PC-9 (cell line): ENCODE measurements at regions not wholly inside any gene's neighbourhood (a gene's known extent, or its start where the extent isn't known, plus 50 kb on each side); places are given as distances from the start of the nearest gene placed in this dataset.

Experiments used
- BruUV-seq: library from RNA; stranded (reverse); fragments of 400-500 nt; replicated peaks from 2 replicates; lab custom pipeline; 2021; lab: Mats Ljungman, UMichigan
- CTCF ChIA-PET: fragments of 300-600 bp; sonication (Branson Sonifier 250); formaldehyde crosslinking; loops from one replicate; lab custom pipeline; 2022; ENCODE audit warnings: antibody characterized with exemption; lab: Charles Lee
- POLR2A ChIA-PET: fragments of 300-600 bp; sonication (Branson Sonifier 250); formaldehyde crosslinking; loops from one replicate; lab custom pipeline; 2022; ENCODE audit warnings: antibody characterized with exemption; ENCODE audit not compliant: unreplicated experiment; lab: Charles Lee
- DNase-seq, 2 experiments: peaks; one replicate each; pipeline versions ENCODE4 v3.0.0 to v3.0.0-alpha.2; 2015 to 2022; ENCODE audit warnings: mixed read lengths in 1 of 2
- H2AFZ ChIP-seq: fragments of 200-600 bp; sonication (generic); 2 replicates; pipeline ENCODE4 v1.8.1; 2017; ENCODE audit warnings: antibody characterized with exemption
- H3F3A ChIP-seq: fragments of 200-600 bp; sonication (generic); 2 replicates; pipeline ENCODE4 v1.8.1; 2017; ENCODE audit warnings: antibody characterized with exemption, mild to moderate bottlenecking, low read depth; ENCODE audit not compliant: insufficient read depth
- H3K27ac ChIP-seq: fragments of 200-600 bp; sonication (generic); 2 replicates; pipeline ENCODE4 v1.6.1; 2016; ENCODE audit warnings: mixed run types
- H3K27me3 ChIP-seq: fragments of 200-600 bp; sonication (generic); 2 replicates; pipeline ENCODE4 v1.6.1; 2016; ENCODE audit warnings: low read depth, mixed run types; ENCODE audit not compliant: insufficient read depth
- H3K36me3 ChIP-seq: fragments of 200-600 bp; sonication (generic); 2 replicates; pipeline ENCODE4 v1.6.1; 2016; ENCODE audit warnings: low read depth, mixed run types
- H3K4me1 ChIP-seq: fragments of 200-600 bp; sonication (generic); replicated peaks from 2 replicates; pipeline ENCODE4 v1.6.1; 2016; ENCODE audit warnings: mixed run types; ENCODE audit not compliant: insufficient read depth
- H3K4me2 ChIP-seq: fragments of 200-600 bp; sonication (generic); 2 replicates; pipeline ENCODE4 v1.6.1; 2017; ENCODE audit warnings: mixed run types
- H3K4me3 ChIP-seq: fragments of 200-600 bp; sonication (generic); 2 replicates; pipeline ENCODE4 v1.6.1; 2016; ENCODE audit warnings: mixed run types
- H3K79me2 ChIP-seq: fragments of 200-600 bp; sonication (generic); 2 replicates; pipeline ENCODE4 v1.6.1; 2017; ENCODE audit warnings: low read depth, mixed run types
- H3K9me2 ChIP-seq: fragments of 200-600 bp; sonication (generic); 2 replicates; pipeline ENCODE4 v1.8.1; 2017; ENCODE audit warnings: mild to moderate bottlenecking; ENCODE audit not compliant: insufficient read depth
- H3K9me3 ChIP-seq: fragments of 200-600 bp; sonication (generic); 2 replicates; pipeline ENCODE4 v1.8.1; 2016; ENCODE audit warnings: low read depth; ENCODE audit not compliant: insufficient read depth
- H4K20me1 ChIP-seq: fragments of 200-600 bp; sonication (generic); 2 replicates; pipeline ENCODE4 v1.8.1; 2017; ENCODE audit not compliant: insufficient read depth
- EZH2 ChIP-seq: fragments of 200-600 bp; sonication (generic); IDR thresholded peaks from 2 replicates; pipeline ENCODE4 v1.8.0; 2017; ENCODE audit warnings: antibody characterized with exemption, low read depth
- intact Hi-C: fragments of 100-400 bp; cut with micrococcal nuclease; formaldehyde crosslinking; loops from one replicate; pipeline ENCODE4 v1.10.0; 2022; ENCODE audit not compliant: unreplicated experiment
- TF ChIP-seq, protein P1 (sequence below): fragments of 200-600 bp; sonication (generic); conservative IDR thresholded peaks from 2 replicates; pipeline ENCODE4 v1.6.1; 2017; ENCODE audit warnings: mixed run types, antibody characterized with exemption, mild to moderate bottlenecking, moderate library complexity

GRCh38 chr14:98477935-98478334 is 794.1 kb downstream of the BCL11B start:
- no TSS peak for BruUV-seq
- Histone ChIP-seq H3K27ac (no peak overlapping the region), H2AFZ (no peak overlapping the region), H3K79me2 (no peaks in the 10 kb centered on the region), H3K27me3 (no peaks in the 10 kb centered on the region), H3K4me3 (no peak overlapping the region), H4K20me1 (no peaks in the 10 kb centered on the region), H3F3A (no peaks in the 10 kb centered on the region), H3K36me3 (no peaks in the 10 kb centered on the region), H3K9me2 (no peaks in the 10 kb centered on the region), H3K9me3 (no peaks in the 10 kb centered on the region), H3K4me1 (no peaks in the 10 kb centered on the region), H3K4me2 (no peak overlapping the region)
- ChIA-PET POLR2A (no interaction called here), CTCF (no interaction called here)
- no peak for DNase-seq
- intact Hi-C loops = no loop called here
- TF ChIP-seq, protein P1, sequence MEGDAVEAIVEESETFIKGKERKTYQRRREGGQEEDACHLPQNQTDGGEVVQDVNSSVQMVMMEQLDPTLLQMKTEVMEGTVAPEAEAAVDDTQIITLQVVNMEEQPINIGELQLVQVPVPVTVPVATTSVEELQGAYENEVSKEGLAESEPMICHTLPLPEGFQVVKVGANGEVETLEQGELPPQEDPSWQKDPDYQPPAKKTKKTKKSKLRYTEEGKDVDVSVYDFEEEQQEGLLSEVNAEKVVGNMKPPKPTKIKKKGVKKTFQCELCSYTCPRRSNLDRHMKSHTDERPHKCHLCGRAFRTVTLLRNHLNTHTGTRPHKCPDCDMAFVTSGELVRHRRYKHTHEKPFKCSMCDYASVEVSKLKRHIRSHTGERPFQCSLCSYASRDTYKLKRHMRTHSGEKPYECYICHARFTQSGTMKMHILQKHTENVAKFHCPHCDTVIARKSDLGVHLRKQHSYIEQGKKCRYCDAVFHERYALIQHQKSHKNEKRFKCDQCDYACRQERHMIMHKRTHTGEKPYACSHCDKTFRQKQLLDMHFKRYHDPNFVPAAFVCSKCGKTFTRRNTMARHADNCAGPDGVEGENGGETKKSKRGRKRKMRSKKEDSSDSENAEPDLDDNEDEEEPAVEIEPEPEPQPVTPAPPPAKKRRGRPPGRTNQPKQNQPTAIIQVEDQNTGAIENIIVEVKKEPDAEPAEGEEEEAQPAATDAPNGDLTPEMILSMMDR = no peak
- no peak for TF ChIP-seq EZH2

GRCh38 chr14:98489115-98489514 is 782.9 kb downstream of the BCL11B start:
- DNase-seq = no peak
- BruUV-seq = no TSS peak
- no peak for TF ChIP-seq EZH2
- TF ChIP-seq, protein P1 = no peak
- no peaks in the 10 kb centered on the region for H4K20me1 ChIP-seq
- no peak overlapping the region for H3K4me2 ChIP-seq
- no peaks in the 10 kb centered on the region for H3K79me2 ChIP-seq
- POLR2A ChIA-PET = no interaction called here
- H3K9me3 ChIP-seq = no peaks in the 10 kb centered on the region
- no peak overlapping the region for H3K4me3 ChIP-seq
- H3K9me2 ChIP-seq = no peaks in the 10 kb centered on the region
- H3F3A ChIP-seq = no peaks in the 10 kb centered on the region
- no peaks in the 10 kb centered on the region for H3K4me1 ChIP-seq
- no peaks in the 10 kb centered on the region for H3K27me3 ChIP-seq
- intact Hi-C loops = no loop called here
- no peak overlapping the region for H2AFZ ChIP-seq
- no peak overlapping the region for H3K27ac ChIP-seq
- CTCF ChIA-PET = no interaction called here
- H3K36me3 ChIP-seq = no peaks in the 10 kb centered on the region

GRCh38 chr14:98494582-98494981 is 777.4 kb downstream of the BCL11B start:
- H3K4me2 ChIP-seq = no peak overlapping the region
- H3K4me1 ChIP-seq = no peaks in the 10 kb centered on the region
- no peaks in the 10 kb centered on the region for H3K36me3 ChIP-seq
- H3K9me2 ChIP-seq = no peaks in the 10 kb centered on the region
- POLR2A ChIA-PET = no interaction called here
- no TSS peak for BruUV-seq
- no peak overlapping the region for H3K27ac ChIP-seq
- H2AFZ ChIP-seq = no peak overlapping the region
- H3K79me2 ChIP-seq = no peaks in the 10 kb centered on the region
- H3K4me3 ChIP-seq = no peak overlapping the region
- DNase-seq = no peak
- H3K27me3 ChIP-seq = no peaks in the 10 kb centered on the region
- no peak for TF ChIP-seq EZH2
- TF ChIP-seq, protein P1 = no peak
- intact Hi-C loops = no loop called here
- CTCF ChIA-PET = interaction anchor here (0.6 kb wide), 1 partner anchor 518 kb away, joined by 4 read pairs; no protein-coding TSS in a partner anchor
- H3K9me3 ChIP-seq = no peaks in the 10 kb centered on the region
- no peaks in the 10 kb centered on the region for H3F3A ChIP-seq
- no peaks in the 10 kb centered on the region for H4K20me1 ChIP-seq
